Ascending aorta (tissue), 2 donors: ENCODE measurements at regions not wholly inside any gene's neighbourhood (a gene's known extent, or its start where the extent isn't known, plus 50 kb on each side); places are given as distances from the start of the nearest gene placed in this dataset.
"Not testable (repeated sequence)": the region's sequence is repeated elsewhere in the genome, so short reads cannot be mapped to it uniquely, and the experiment has no call there.

Source experiments
- DNase-seq, 2 donors: peaks; one replicate each; pipeline ENCODE4 v3.0.0-alpha.2; 2019; ENCODE audit warnings: low spot score in 2 of 2
- H3K27ac ChIP-seq, 2 donors: fragments of 200-600 bp; sonication (generic); one replicate each; pipeline ENCODE4 v1.5.1; 2016 to 2017; ENCODE audit warnings: mild to moderate bottlenecking in 1 of 2
- H3K27me3 ChIP-seq: fragments of 200-600 bp; sonication (generic); one replicate; pipeline ENCODE4 v1.5.1; 2017
- H3K36me3 ChIP-seq, 2 donors: fragments of 200-600 bp; sonication (generic); one replicate each; pipeline ENCODE4 v1.5.1; 2016
- H3K4me1 ChIP-seq, 2 donors: fragments of 200-600 bp; sonication (generic); one replicate each; pipeline ENCODE4 v1.5.1; 2016 to 2017; ENCODE audit warnings: mild to moderate bottlenecking in 1 of 2
- H3K4me3 ChIP-seq, 2 donors: fragments of 200-600 bp; sonication (generic); one replicate each; pipeline ENCODE4 v1.5.1; 2016 to 2017; ENCODE audit warnings: mild to moderate bottlenecking in 1 of 2
- H3K9me3 ChIP-seq, 2 donors: fragments of 200-600 bp; sonication (generic); one replicate each; pipeline ENCODE4 v1.5.1; 2016
- intact Hi-C: fragments of 100-400 bp; cut with DNase I; formaldehyde crosslinking; loops from one replicate; pipeline ENCODE4 v1.15.1; 2023
- TF ChIP-seq, protein P1 (sequence below), 3 experiments: fragments of 200-600 bp in 2 of 3; fragments of 450-650 bp in 1 of 3; sonication (generic) in 2 of 3; IDR thresholded peaks; one replicate each; pipeline ENCODE4 v1.5.1; 2016 to 2019; ENCODE audit warnings: antibody characterized with exemption in 3 of 3, mild to moderate bottlenecking in 1 of 3, moderate library complexity in 1 of 3

DNA sequence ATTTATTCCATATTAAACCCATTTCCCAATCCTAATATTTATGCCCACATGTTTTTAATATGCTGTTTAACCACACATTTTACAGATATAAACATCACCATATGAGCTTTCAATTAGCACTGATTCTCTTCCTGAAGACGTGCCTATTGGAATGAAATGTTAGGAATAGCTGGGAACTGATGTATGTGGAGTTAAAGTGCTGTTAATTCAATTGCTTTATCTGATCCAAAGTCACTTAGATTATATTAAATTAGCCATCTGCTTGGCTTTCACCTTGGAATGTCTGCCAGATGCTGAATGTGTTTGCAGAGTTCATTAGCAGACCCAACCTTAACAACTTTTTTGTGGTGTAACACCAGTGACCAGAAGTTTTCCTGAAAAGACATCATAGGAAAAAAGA, 942.9 kb upstream of the KLHL29 start:
- no peaks in the 10 kb centered on the region for H3K9me3 ChIP-seq
- no peaks in the 10 kb centered on the region for H3K4me1 ChIP-seq
- H3K4me3 ChIP-seq = no peak overlapping the region
- intact Hi-C loops = no loop called here
- no peaks in the 10 kb centered on the region for H3K36me3 ChIP-seq
- H3K27ac ChIP-seq = no peak overlapping the region
- H3K27me3 ChIP-seq = no peaks in the 10 kb centered on the region
- no peak for DNase-seq
- TF ChIP-seq, protein P1, sequence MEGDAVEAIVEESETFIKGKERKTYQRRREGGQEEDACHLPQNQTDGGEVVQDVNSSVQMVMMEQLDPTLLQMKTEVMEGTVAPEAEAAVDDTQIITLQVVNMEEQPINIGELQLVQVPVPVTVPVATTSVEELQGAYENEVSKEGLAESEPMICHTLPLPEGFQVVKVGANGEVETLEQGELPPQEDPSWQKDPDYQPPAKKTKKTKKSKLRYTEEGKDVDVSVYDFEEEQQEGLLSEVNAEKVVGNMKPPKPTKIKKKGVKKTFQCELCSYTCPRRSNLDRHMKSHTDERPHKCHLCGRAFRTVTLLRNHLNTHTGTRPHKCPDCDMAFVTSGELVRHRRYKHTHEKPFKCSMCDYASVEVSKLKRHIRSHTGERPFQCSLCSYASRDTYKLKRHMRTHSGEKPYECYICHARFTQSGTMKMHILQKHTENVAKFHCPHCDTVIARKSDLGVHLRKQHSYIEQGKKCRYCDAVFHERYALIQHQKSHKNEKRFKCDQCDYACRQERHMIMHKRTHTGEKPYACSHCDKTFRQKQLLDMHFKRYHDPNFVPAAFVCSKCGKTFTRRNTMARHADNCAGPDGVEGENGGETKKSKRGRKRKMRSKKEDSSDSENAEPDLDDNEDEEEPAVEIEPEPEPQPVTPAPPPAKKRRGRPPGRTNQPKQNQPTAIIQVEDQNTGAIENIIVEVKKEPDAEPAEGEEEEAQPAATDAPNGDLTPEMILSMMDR (IDR thresholded peaks at IDR 0.05) = no peak

DNA sequence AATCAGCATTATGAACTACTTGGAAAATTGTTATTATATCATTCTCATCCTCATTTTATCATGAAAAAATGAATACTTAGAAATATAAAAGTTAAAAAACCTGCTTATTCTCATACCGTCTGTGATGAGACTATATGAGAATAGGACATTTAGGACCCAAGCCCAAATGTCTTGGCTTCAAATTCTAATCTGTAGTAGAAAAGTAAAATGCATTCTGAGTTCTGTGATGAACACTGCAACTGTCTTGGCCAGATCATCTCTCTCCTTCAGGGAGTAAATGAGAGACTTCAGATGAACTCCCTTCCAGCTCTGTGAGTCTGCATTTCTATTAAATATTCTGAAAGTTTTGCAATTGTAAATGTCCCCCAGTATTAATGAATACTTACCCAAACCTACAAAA, 940.7 kb upstream of the KLHL29 start:
- TF ChIP-seq, protein P1 (IDR thresholded peaks at IDR 0.05) = no peak
- no peak overlapping the region for H3K27ac ChIP-seq
- H3K27me3 ChIP-seq = no peaks in the 10 kb centered on the region
- H3K4me1 ChIP-seq = no peaks in the 10 kb centered on the region
- no peaks in the 10 kb centered on the region for H3K36me3 ChIP-seq
- peaks cover 0 to 5% of the 10 kb centered on the region in 2 donors for H3K9me3 ChIP-seq
- intact Hi-C loops = no loop called here
- H3K4me3 ChIP-seq = no peak overlapping the region
- no peak for DNase-seq

DNA sequence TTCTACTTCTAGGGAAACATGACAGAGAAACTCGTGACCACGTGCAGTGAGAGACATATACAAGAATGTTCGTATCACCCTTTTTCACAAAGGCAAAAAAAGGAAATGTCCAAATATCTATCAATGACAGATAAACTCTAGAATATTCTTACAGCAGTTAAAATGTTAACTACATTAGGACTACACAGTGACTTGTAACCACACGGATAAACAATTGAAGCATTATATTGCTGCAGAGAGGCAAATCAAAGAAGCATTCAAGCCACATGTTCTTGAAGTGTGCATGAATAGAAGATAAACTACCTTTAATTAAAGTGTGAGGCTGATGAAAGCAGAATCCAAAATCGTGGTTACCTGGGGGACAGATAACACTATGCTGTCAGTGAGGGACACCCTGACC, 935.3 kb upstream of the KLHL29 start:
- no peak overlapping the region for H3K4me3 ChIP-seq
- peaks cover 0 to 5% of the 10 kb centered on the region in 2 donors for H3K9me3 ChIP-seq
- TF ChIP-seq, protein P1 (IDR thresholded peaks at IDR 0.05) = no peak
- intact Hi-C loops = no loop called here
- no peaks in the 10 kb centered on the region for H3K4me1 ChIP-seq
- H3K36me3 ChIP-seq = no peaks in the 10 kb centered on the region
- no peak overlapping the region for H3K27ac ChIP-seq
- DNase-seq = no peak
- H3K27me3 ChIP-seq = no peaks in the 10 kb centered on the region

DNA sequence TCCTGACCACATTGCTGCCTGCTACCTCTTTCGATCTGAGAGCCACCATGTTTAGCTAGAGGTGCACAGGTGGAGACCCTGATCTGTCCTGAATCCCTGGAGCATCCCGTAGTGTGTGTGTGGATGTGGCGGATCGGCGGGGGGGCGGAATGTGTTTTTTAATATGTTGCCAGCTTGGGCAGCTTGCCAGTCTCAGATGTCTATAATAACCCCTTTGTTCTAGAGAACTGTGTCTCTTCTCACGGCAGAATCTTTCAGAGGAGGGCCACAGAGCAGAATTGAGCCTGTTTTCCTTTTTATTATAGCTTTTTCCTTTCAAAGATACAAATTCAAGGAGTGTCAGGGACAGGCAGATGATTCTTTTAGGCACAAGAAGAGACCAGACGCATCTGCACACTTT, 934.1 kb upstream of the KLHL29 start:
- intact Hi-C loops = no loop called here
- H3K4me1 ChIP-seq = no peaks in the 10 kb centered on the region
- H3K4me3 ChIP-seq = no peak overlapping the region
- TF ChIP-seq, protein P1 (IDR thresholded peaks at IDR 0.05) = no peak
- H3K36me3 ChIP-seq = no peaks in the 10 kb centered on the region
- H3K27me3 ChIP-seq = no peaks in the 10 kb centered on the region
- no peak overlapping the region for H3K27ac ChIP-seq
- peaks cover 0 to 5% of the 10 kb centered on the region in 2 donors for H3K9me3 ChIP-seq
- no peak for DNase-seq

DNA sequence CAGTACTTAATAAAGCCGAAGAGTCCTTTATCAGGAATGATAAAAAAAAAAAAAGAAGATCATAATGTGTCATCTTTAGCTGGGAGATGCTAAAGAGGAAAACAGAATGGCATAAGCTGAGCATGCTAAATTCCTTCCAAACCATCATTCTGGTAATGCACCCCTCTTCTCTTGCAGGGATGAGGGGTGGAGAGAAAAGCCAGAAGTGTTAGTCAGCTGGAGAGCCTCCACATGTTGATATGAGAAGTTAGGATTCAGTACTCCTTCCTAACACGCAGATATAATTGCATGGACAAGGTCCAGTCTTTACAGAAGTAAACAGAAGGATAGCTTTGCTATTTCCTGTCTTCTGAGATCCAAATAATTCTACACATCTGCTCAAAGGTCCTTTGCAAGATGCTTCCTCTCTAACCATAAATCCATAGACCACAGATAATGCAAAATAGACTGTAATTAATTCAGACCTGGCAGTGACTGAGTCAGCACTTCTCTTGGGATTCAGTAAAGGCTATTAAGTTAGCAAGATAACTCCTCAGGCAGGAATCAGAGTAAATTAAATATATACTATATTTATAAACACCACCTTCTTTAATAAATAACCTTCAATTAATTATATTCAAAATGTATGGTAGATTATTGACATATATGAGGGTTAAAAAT, 930.0 kb upstream of the KLHL29 start:
- no peaks in the 10 kb centered on the region for H3K4me1 ChIP-seq
- H3K4me3 ChIP-seq = no peak overlapping the region
- H3K27ac ChIP-seq = no peak overlapping the region
- H3K9me3 ChIP-seq = no peaks in the 10 kb centered on the region
- intact Hi-C loops = no loop called here
- TF ChIP-seq, protein P1 (IDR thresholded peaks at IDR 0.05) = no peak
- no peaks in the 10 kb centered on the region for H3K27me3 ChIP-seq
- no peak for DNase-seq
- H3K36me3 ChIP-seq = no peaks in the 10 kb centered on the region

DNA sequence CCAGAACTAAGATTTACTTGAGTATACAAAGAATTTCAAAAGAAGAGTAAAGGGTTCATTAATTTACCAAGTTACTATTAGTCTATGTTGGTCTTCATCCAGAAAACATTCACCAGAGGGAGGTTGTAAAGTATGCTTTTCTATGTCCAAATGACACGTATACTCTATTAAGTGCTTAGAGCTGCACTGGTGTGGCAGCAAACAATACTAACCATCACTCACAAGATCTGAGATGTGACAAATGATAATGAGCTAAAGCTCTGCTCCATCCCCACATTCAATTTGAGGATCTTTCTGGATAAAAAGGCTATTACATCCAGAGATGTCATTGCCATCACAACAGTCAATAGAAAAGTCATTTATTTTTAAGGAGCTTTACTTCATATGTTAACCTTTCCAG, 926.5 kb upstream of the KLHL29 start:
- Histone ChIP-seq H3K36me3 (no peaks in the 10 kb centered on the region), H3K4me3 (no peak overlapping the region), H3K27ac (no peak overlapping the region), H3K9me3 (no peaks in the 10 kb centered on the region), H3K4me1 (no peaks in the 10 kb centered on the region), H3K27me3 (no peaks in the 10 kb centered on the region)
- TF ChIP-seq, protein P1 (IDR thresholded peaks at IDR 0.05) = no peak
- DNase-seq = no peak
- intact Hi-C loops = no loop called here

DNA sequence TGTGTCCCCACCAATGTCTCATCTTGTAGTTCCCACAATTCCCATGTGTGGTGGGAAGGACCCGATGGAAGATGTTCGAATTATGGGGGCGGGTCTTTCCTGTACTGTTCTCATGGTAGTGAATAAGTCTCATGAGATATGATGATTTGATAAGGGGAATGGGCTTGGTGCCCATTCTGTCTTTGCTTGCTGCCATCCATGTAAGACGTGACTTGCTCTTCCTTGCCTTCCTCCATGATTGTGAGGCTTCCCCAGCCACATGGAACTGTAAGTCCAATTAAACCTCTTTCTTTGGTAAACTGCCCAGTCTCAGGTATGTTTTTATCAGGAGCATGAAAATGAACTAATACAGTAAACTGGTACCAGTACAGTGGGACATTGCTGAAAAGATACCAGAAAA, 909.9 kb upstream of the KLHL29 start:
- H3K4me3 ChIP-seq, intact Hi-C loops, H3K27ac ChIP-seq, H3K27me3 ChIP-seq, H3K4me1 ChIP-seq, H3K36me3 ChIP-seq, H3K9me3 ChIP-seq, DNase-seq: not testable (repeated sequence)
